Spleen (tissue), 7 donors: ENCODE measurements at regions not wholly inside any gene's neighbourhood (a gene's known extent, or its start where the extent isn't known, plus 50 kb on each side); places are given as distances from the start of the nearest gene placed in this dataset.

ENCODE experiments used
- CTCF ChIP-seq, 11 experiments: fragments of 200-600 bp in 7 of 11; fragments of 450-650 bp in 4 of 11; sonication (generic) in 4 of 11; IDR thresholded peaks in 8 of 11; conservative IDR thresholded peaks in 3 of 11; 1 replicate in 7 of 11; 2 replicates in 4 of 11; pipeline versions ENCODE4 v1.4.0 to v1.8.0; 2016 to 2021; ENCODE audit warnings: antibody characterized with exemption in 11 of 11, inconsistent platforms in 4 of 11, mild to moderate bottlenecking in 1 of 11
- POLR2AphosphoS5 ChIP-seq, 3 donors: sonication (generic); formaldehyde crosslinking; IDR thresholded peaks; one replicate each; pipeline ENCODE4 v1.5.1; 2017; ENCODE audit warnings: antibody characterized with exemption in 3 of 3
- donor health status: DM: no; HTN: no; CAD: no; lungs with moderate emphysema.
- donor health status: DM: no; HTN: no; CAD: no.
- donor health status: DM: no; HTN: no; CAD: no.

DNA sequence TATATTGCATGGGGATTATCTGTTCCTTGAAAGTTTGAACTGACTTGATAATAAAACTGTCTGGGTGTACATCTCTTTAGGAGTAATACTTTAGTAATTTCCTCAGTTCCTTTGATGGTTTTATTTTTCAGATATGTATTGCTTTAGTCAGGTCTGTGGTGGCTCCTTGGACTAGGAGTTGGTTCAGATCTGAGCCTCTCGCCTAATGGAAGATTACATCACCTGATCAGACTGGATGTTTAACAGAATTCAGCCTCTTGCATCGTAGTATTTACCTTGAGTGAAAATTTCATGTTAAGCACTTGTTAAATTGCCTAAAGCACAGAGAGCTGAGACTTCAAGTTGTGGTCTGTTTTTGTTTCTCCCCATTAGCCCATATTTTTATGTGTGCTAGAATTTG lies 267.3 kb downstream of the MAP2K4 start:
- TF ChIP-seq POLR2AphosphoS5 (IDR thresholded peaks at IDR 0.05) (no peak), CTCF (IDR thresholded peaks at IDR 0.05 in 8 of 11, conservative IDR thresholded peaks at IDR 0.05 in 3 of 11) (no peak)
